ENCODE measurements at regions not wholly inside any gene's neighbourhood (a gene's known extent, or its start where the extent isn't known, plus 50 kb on each side); places are given as distances from the start of the nearest gene placed in this dataset.

DNA sequence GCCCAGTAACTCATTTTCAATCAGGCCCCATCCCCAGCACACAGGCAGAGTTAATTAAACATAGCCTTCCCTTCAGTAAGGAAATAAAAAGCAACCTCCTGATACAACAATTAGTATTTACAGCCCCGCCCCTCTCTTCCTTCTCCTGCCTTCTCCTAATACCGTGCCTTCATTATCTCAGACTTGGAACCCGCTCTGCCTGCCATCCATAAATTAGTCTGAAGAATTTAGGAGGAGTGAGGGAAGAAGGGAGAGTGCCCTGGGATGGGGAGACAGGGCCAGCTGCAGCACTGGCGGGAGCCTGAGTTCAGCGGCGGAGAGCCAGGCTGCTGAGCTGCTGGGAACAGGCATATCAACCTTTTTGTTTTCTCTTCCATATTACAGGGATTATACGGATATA lies 172.8 kb downstream of the ACTL8 start:
- no peak overlapping the region for H3K4me3 ChIP-seq (ENCODE audit: low read depth, low read length)
- TF ChIP-seq, protein P1, sequence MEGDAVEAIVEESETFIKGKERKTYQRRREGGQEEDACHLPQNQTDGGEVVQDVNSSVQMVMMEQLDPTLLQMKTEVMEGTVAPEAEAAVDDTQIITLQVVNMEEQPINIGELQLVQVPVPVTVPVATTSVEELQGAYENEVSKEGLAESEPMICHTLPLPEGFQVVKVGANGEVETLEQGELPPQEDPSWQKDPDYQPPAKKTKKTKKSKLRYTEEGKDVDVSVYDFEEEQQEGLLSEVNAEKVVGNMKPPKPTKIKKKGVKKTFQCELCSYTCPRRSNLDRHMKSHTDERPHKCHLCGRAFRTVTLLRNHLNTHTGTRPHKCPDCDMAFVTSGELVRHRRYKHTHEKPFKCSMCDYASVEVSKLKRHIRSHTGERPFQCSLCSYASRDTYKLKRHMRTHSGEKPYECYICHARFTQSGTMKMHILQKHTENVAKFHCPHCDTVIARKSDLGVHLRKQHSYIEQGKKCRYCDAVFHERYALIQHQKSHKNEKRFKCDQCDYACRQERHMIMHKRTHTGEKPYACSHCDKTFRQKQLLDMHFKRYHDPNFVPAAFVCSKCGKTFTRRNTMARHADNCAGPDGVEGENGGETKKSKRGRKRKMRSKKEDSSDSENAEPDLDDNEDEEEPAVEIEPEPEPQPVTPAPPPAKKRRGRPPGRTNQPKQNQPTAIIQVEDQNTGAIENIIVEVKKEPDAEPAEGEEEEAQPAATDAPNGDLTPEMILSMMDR (IDR thresholded peaks at IDR 0.05; ENCODE audit: borderline replicate concordance, insufficient read depth, low read depth, low read length): no peak

DNA sequence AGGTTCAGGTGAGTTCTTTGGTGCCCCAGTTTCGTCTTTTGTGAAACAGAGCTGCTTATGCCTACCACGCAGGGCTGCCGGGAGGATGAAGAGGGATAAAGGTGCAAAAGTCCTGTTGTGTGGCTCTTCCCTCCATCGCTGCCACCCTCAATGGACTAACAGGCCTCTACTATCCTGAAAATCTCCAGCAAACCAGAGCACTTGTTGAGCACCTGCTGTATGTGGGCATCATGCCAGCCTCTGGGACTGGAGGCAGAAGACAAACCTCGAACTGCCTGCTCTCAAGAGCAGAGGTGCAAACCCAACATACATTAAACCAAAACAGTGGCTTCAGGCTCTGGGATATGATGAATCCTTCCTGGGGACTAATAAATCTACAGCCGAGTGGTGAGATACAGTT lies 174.1 kb downstream of the ACTL8 start:
- H3K4me3 ChIP-seq (ENCODE audit: low read depth, low read length): no peak overlapping the region
- TF ChIP-seq, protein P1 (IDR thresholded peaks at IDR 0.05; ENCODE audit: borderline replicate concordance, insufficient read depth, low read depth, low read length): no peak

DNA sequence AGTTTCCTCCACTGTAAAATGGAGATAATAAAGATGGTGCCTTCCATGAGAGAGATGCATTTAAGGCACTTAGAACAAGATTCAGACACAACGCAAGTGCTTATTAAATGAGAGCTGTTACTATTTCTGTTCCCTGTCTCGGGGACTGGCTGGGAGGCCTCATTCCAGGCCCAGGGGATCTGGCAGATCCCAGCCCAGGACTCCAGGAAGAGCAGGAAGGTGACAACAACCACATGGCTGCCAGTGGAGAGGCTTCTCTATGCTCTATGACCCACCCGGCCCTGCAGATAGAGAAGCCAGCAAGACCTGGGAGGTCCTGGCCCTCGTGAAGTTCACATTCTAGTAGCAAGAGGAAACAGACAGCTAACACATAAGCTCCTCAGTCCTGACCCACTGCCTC lies 175.5 kb downstream of the ACTL8 start:
- TF ChIP-seq, protein P1 (IDR thresholded peaks at IDR 0.05; ENCODE audit: borderline replicate concordance, insufficient read depth, low read depth, low read length): no peak
- no peak overlapping the region for H3K4me3 ChIP-seq (ENCODE audit: low read depth, low read length)

DNA sequence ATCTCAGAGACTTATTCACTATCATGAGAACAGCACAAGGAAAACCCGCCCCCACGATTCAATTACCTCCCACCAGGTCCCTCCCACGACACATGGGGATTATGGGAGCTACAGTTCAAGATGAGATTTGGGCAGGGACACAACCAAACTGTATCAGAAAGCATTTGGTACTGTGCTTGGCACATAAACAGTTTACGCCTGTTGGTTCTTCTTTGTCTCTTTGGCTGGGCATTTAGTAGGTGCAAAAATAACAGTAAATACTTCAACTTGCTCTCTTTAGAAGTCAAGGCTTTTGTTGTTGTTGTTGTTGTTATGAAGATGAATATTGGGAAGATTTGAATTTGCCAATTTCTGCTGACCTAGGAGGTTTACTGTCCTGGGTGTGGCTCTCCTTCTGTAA lies 175.4 kb upstream of the IGSF21 start:
- TF ChIP-seq, protein P1 (IDR thresholded peaks at IDR 0.05; ENCODE audit: borderline replicate concordance, insufficient read depth, low read depth, low read length): no peak
- no peak overlapping the region for H3K4me3 ChIP-seq (ENCODE audit: low read depth, low read length)

DNA sequence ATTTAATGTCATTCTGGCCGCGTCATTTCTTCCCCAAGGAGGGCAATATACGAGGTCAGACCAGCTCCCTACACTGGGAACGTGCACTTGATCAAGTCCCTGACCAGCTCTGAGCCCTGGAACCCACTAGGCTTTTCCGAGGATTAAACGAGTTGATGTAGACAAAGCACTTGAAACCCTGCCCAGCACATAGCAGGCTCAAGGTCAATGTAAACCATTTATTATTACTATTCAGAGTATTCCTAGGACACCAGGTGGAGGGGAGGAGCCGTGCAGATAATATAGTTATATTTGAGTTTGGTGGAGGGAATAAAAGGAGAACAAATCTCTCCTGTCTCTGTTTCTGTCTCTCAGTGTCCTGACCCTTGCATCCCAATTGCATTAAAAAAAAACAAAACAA lies 174.1 kb upstream of the IGSF21 start:
- TF ChIP-seq, protein P1 (IDR thresholded peaks at IDR 0.05; ENCODE audit: borderline replicate concordance, insufficient read depth, low read depth, low read length): no peak

DNA sequence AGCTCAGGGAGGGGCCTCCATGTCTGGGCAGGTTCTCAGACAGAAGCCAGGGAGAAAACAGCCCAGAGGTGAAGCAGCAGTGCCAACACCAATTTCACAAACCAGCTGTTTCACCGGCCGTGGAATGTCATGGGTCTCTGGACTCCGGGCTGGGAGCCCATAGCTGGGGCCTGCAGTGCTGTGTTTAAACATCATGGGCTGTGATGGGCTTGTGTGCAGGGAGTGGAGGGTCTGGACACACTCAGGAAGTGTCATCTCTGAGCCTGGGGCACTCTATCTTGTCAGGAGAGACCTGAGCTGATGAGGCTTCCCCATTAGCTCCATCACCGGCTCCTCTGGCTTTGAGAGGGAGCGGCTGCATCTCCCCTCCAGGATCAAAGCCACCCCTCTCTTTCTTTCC lies 173.6 kb upstream of the IGSF21 start:
- TF ChIP-seq, protein P1 (IDR thresholded peaks at IDR 0.05; ENCODE audit: borderline replicate concordance, insufficient read depth, low read depth, low read length): no peak
- no peak overlapping the region for H3K4me3 ChIP-seq (ENCODE audit: low read depth, low read length)

More for the DNA sequence above, 174.1 kb upstream of the IGSF21 start:
- H3K4me3 ChIP-seq (ENCODE audit: low read depth, low read length): no peak overlapping the region

DNA sequence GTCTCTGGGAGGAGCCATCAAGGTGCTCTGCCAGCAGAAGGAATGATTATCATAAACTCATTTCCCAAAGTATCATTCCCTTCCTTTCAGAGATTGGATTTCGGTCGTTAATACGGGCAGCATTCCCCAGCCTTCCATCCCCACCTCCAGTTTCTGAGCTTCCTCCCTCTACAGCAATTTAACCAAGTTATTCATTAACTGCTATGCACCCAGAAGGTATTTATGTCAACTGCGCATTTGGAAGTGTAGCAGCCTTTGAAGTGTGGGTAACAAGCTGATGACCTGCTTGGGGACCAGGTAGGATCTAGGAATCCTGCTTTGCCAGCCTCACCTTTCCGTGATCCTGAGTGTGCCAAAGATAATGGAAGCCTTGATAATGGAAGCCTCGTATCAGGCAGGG lies 172.4 kb upstream of the IGSF21 start:
- H3K4me3 ChIP-seq (ENCODE audit: low read depth, low read length): no peak overlapping the region
- TF ChIP-seq, protein P1 (IDR thresholded peaks at IDR 0.05; ENCODE audit: borderline replicate concordance, insufficient read depth, low read depth, low read length): no peak
